Esophagus muscularis mucosa (tissue), 4 donors: ENCODE measurements at regions not wholly inside any gene's neighbourhood (a gene's known extent, or its start where the extent isn't known, plus 50 kb on each side); places are given as distances from the start of the nearest gene placed in this dataset.

ENCODE experiments used
- EP300 ChIP-seq: sonication (generic); formaldehyde crosslinking; IDR thresholded peaks from one replicate; pipeline ENCODE4 v1.6.1; 2017; ENCODE audit warnings: antibody characterized with exemption
- POLR2A ChIP-seq: fragments of 450-650 bp; IDR thresholded peaks from one replicate; pipeline ENCODE4 v1.6.1; 2017; ENCODE audit warnings: antibody characterized with exemption, moderate library complexity, mild to moderate bottlenecking, low read depth
- POLR2AphosphoS5 ChIP-seq, 2 donors: sonication (generic); formaldehyde crosslinking; IDR thresholded peaks; one replicate each; pipeline ENCODE4 v1.6.1; 2017; ENCODE audit warnings: antibody characterized with exemption in 2 of 2
- TF ChIP-seq, protein P1 (sequence below), 3 experiments: fragments of 200-600 bp in 2 of 3; fragments of 450-650 bp in 1 of 3; sonication (generic) in 2 of 3; IDR thresholded peaks; one replicate each; pipeline ENCODE4 v1.5.1; 2017 to 2019; ENCODE audit warnings: antibody characterized with exemption in 3 of 3, mild to moderate bottlenecking in 2 of 3, moderate library complexity in 1 of 3

- no peak for TF ChIP-seq POLR2AphosphoS5 (IDR thresholded peaks at IDR 0.05)
- TF ChIP-seq, protein P1, sequence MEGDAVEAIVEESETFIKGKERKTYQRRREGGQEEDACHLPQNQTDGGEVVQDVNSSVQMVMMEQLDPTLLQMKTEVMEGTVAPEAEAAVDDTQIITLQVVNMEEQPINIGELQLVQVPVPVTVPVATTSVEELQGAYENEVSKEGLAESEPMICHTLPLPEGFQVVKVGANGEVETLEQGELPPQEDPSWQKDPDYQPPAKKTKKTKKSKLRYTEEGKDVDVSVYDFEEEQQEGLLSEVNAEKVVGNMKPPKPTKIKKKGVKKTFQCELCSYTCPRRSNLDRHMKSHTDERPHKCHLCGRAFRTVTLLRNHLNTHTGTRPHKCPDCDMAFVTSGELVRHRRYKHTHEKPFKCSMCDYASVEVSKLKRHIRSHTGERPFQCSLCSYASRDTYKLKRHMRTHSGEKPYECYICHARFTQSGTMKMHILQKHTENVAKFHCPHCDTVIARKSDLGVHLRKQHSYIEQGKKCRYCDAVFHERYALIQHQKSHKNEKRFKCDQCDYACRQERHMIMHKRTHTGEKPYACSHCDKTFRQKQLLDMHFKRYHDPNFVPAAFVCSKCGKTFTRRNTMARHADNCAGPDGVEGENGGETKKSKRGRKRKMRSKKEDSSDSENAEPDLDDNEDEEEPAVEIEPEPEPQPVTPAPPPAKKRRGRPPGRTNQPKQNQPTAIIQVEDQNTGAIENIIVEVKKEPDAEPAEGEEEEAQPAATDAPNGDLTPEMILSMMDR (IDR thresholded peaks at IDR 0.05) = no peak
- TF ChIP-seq EP300 = no peak
- TF ChIP-seq POLR2A = no peak
Measured at GRCh38 chr1:8127171-8127641, 101.1 kb upstream of the ERRFI1 start.
